H1 (cell line): ENCODE measurements at regions not wholly inside any gene's neighbourhood (a gene's known extent, or its start where the extent isn't known, plus 50 kb on each side); places are given as distances from the start of the nearest gene placed in this dataset.

Source experiments
- EP300 ChIP-seq, 2 experiments: IDR thresholded peaks; 1 replicate in 1 of 2; 2 replicates in 1 of 2; pipeline ENCODE4 v1.6.1; 2011 to 2012; ENCODE audit warnings: low read depth in 2 of 2, low read length in 2 of 2, mild to moderate bottlenecking in 2 of 2, borderline replicate concordance in 1 of 2, inconsistent platforms in 1 of 2, moderate library complexity in 1 of 2
- TF ChIP-seq, protein P1 (sequence below), 3 experiments: IDR thresholded peaks; 1 replicate in 2 of 3; 2 replicates in 1 of 3; pipeline versions ENCODE4 v1.5.1 to v1.6.1; 2011; ENCODE audit warnings: low read length in 3 of 3, mild to moderate bottlenecking in 3 of 3, inconsistent platforms in 2 of 3, low read depth in 1 of 3, moderate library complexity in 1 of 3; ENCODE audit not compliant: insufficient read depth in 1 of 3; ENCODE audit errors: control extremely low read depth in 1 of 3

DNA sequence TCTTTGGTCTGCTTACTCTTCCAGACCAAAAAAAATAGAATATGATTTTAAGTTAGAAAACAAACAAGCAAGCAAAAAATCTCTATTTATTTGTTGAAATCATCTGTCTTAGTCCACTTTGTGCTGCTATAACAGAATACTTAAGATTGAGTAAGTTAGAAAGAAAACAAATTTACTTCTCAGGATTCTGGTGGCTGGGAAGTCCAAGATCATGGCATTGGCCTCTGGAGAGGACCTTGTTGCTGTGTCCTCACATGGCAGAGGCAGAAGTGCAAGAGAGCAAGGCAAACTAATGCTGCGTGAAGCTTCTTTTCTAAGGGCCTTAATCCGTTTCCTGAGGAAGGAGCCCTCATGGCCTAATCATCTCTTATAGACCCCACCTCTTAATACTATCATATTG lies 156.2 kb downstream of the SPP2 start:
- TF ChIP-seq EP300 (IDR thresholded peaks at IDR 0.05; ENCODE audit: borderline replicate concordance in 1 of 2, low read depth in 2 of 2, low read length in 2 of 2) = no peak
- TF ChIP-seq, protein P1, sequence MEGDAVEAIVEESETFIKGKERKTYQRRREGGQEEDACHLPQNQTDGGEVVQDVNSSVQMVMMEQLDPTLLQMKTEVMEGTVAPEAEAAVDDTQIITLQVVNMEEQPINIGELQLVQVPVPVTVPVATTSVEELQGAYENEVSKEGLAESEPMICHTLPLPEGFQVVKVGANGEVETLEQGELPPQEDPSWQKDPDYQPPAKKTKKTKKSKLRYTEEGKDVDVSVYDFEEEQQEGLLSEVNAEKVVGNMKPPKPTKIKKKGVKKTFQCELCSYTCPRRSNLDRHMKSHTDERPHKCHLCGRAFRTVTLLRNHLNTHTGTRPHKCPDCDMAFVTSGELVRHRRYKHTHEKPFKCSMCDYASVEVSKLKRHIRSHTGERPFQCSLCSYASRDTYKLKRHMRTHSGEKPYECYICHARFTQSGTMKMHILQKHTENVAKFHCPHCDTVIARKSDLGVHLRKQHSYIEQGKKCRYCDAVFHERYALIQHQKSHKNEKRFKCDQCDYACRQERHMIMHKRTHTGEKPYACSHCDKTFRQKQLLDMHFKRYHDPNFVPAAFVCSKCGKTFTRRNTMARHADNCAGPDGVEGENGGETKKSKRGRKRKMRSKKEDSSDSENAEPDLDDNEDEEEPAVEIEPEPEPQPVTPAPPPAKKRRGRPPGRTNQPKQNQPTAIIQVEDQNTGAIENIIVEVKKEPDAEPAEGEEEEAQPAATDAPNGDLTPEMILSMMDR (IDR thresholded peaks at IDR 0.05; ENCODE audit: control extremely low read depth in 1 of 3, insufficient read depth in 1 of 3, low read depth in 1 of 3, low read length in 3 of 3) = no peak
